ENCODE measurements at regions not wholly inside any gene's neighbourhood (a gene's known extent, or its start where the extent isn't known, plus 50 kb on each side); places are given as distances from the start of the nearest gene placed in this dataset.
"Not testable (repeated sequence)": the region's sequence is repeated elsewhere in the genome, so short reads cannot be mapped to it uniquely, and the experiment has no call there.

- Histone ChIP-seq H3K36me3 (no peaks in the 10 kb centered on the region), H3K27me3 (no peaks in the 10 kb centered on the region), H3K9me3 (no peaks in the 10 kb centered on the region), H3K4me3 (no peak overlapping the region), H3K4me1 (no peaks in the 10 kb centered on the region), H3K27ac (replicated peaks in 1 of 4) (no peak overlapping the region)
- WGBS, result 42% methylated on average over 2 of the region's 2 CpGs
- intact Hi-C loops (cut with DNase I), result no loop called here
- no peak for TF ChIP-seq CTCF (IDR thresholded peaks at IDR 0.05)
- no peak for TF ChIP-seq POLR2AphosphoS5 (IDR thresholded peaks at IDR 0.05)
- DNase-seq (ENCODE audit: extremely low spot score), result no peak
Measured at GRCh38 chr4:59537246-59537886, 1662.8 kb upstream of the ADGRL3 start.

- intact Hi-C loops (cut with DNase I), result no loop called here
- WGBS, result 88% methylated on average over 4 of the region's 4 CpGs
- DNase-seq (ENCODE audit: extremely low spot score), result no peak
- H3K4me3 ChIP-seq, result no peak overlapping the region
- no peaks in the 10 kb centered on the region for H3K36me3 ChIP-seq
- no peaks in the 10 kb centered on the region for H3K27me3 ChIP-seq
- no peaks in the 10 kb centered on the region for H3K4me1 ChIP-seq
- H3K27ac ChIP-seq (replicated peaks in 1 of 4), result no peak overlapping the region
- no peaks in the 10 kb centered on the region for H3K9me3 ChIP-seq
- TF ChIP-seq EP300 (IDR thresholded peaks at IDR 0.05) (no peak), POLR2AphosphoS5 (IDR thresholded peaks at IDR 0.05) (no peak), CTCF (IDR thresholded peaks at IDR 0.05) (no peak), POLR2A (IDR thresholded peaks at IDR 0.05; ENCODE audit: low read depth) (no peak)
Measured at GRCh38 chr4:59539401-59539800, 1660.7 kb upstream of the ADGRL3 start.

GRCh38 chr4:59540311-59540710 is 1659.8 kb upstream of the ADGRL3 start:
- no peak for DNase-seq (ENCODE audit: extremely low spot score)
- H3K9me3 ChIP-seq, result no peaks in the 10 kb centered on the region
- H3K4me1 ChIP-seq, result no peaks in the 10 kb centered on the region
- no peak overlapping the region for H3K4me3 ChIP-seq
- no peak overlapping the region for H3K27ac ChIP-seq (replicated peaks in 1 of 4)
- intact Hi-C loops (cut with DNase I), result no loop called here
- WGBS, result 84% methylated on average over 2 of the region's 2 CpGs
- H3K36me3 ChIP-seq, result no peaks in the 10 kb centered on the region
- no peaks in the 10 kb centered on the region for H3K27me3 ChIP-seq
- TF ChIP-seq EP300 (IDR thresholded peaks at IDR 0.05) (no peak), CTCF (IDR thresholded peaks at IDR 0.05) (no peak), POLR2AphosphoS5 (IDR thresholded peaks at IDR 0.05) (no peak), POLR2A (IDR thresholded peaks at IDR 0.05; ENCODE audit: low read depth) (no peak)

GRCh38 chr4:59553063-59553720 is 1646.9 kb upstream of the ADGRL3 start:
- no peaks in the 10 kb centered on the region for H3K4me1 ChIP-seq
- H3K27me3 ChIP-seq, result no peaks in the 10 kb centered on the region
- H3K27ac ChIP-seq (replicated peaks in 1 of 4), result no peak overlapping the region
- H3K4me3 ChIP-seq, result peak overlapping the region in 1 of 4 donors; percentile 4
- no peak for TF ChIP-seq POLR2A (IDR thresholded peaks at IDR 0.05; ENCODE audit: low read depth)
- no peak for TF ChIP-seq POLR2AphosphoS5 (IDR thresholded peaks at IDR 0.05)
- TF ChIP-seq EP300 (IDR thresholded peaks at IDR 0.05), result no peak
- no peak for TF ChIP-seq CTCF (IDR thresholded peaks at IDR 0.05)
- WGBS, result 55% methylated on average over 2 of the region's 2 CpGs
- peaks cover 0 to 4% (median 0%) of the 10 kb centered on the region in 4 donors for H3K9me3 ChIP-seq
- H3K36me3 ChIP-seq, result no peaks in the 10 kb centered on the region
- no peak for DNase-seq (ENCODE audit: extremely low spot score)
- intact Hi-C loops (cut with DNase I), result no loop called here

- intact Hi-C loops (cut with DNase I), result no loop called here
- peaks cover 0 to 4% (median 0%) of the 10 kb centered on the region in 4 donors for H3K9me3 ChIP-seq
- H3K27ac ChIP-seq (replicated peaks in 1 of 4), result no peak overlapping the region
- TF ChIP-seq CTCF (IDR thresholded peaks at IDR 0.05), result no peak
- no peak for TF ChIP-seq POLR2AphosphoS5 (IDR thresholded peaks at IDR 0.05)
- no peak for TF ChIP-seq EP300 (IDR thresholded peaks at IDR 0.05)
- TF ChIP-seq POLR2A (IDR thresholded peaks at IDR 0.05; ENCODE audit: low read depth), result no peak
- no peak for DNase-seq (ENCODE audit: extremely low spot score)
- peak overlapping the region in 1 of 4 donors; percentile 4 for H3K4me3 ChIP-seq
- H3K36me3 ChIP-seq, result no peaks in the 10 kb centered on the region
- H3K4me1 ChIP-seq, result no peaks in the 10 kb centered on the region
- H3K27me3 ChIP-seq, result no peaks in the 10 kb centered on the region
- WGBS, result 48% methylated on average over 2 of the region's 2 CpGs
Measured at GRCh38 chr4:59553721-59554091, 1646.4 kb upstream of the ADGRL3 start.

- H3K27ac ChIP-seq (replicated peaks in 1 of 4); H3K4me1 ChIP-seq; H3K4me3 ChIP-seq; intact Hi-C loops (cut with DNase I); H3K36me3 ChIP-seq; H3K27me3 ChIP-seq; H3K9me3 ChIP-seq; DNase-seq (ENCODE audit: extremely low spot score): not testable (repeated sequence)
- WGBS, result 63% methylated on average over 2 of the region's 2 CpGs
Measured at GRCh38 chr4:59556191-59556590, 1643.9 kb upstream of the ADGRL3 start.

- H3K9me3 ChIP-seq; H3K4me3 ChIP-seq; DNase-seq (ENCODE audit: extremely low spot score); intact Hi-C loops (cut with DNase I); H3K27me3 ChIP-seq; H3K36me3 ChIP-seq; H3K27ac ChIP-seq (replicated peaks in 1 of 4); H3K4me1 ChIP-seq: not testable (repeated sequence)
- WGBS, result 51% methylated on average over 5 of the region's 9 CpGs
Measured at GRCh38 chr4:59560141-59560648, 1639.9 kb upstream of the ADGRL3 start.
